Adrenal gland (tissue), 9 donors: ENCODE measurements at regions not wholly inside any gene's neighbourhood (a gene's known extent, or its start where the extent isn't known, plus 50 kb on each side); places are given as distances from the start of the nearest gene placed in this dataset.

Source experiments
- DNase-seq, 7 donors: peaks; one replicate each; pipeline ENCODE4 v3.0.0-alpha.2; 2019 to 2020
- H3K27ac ChIP-seq, 5 donors: fragments of 200-600 bp; sonication (generic) in 4 of 5; 1 replicate in 3 of 5; 2 replicates in 2 of 5; pipeline versions ENCODE4 v1.5.1 to v1.8.0; 2016 to 2020; ENCODE audit warnings: mild to moderate bottlenecking in 1 of 5
- H3K27me3 ChIP-seq: fragments of 200-600 bp; 2 replicates; pipeline ENCODE4 v1.8.0; 2021
- H3K36me3 ChIP-seq, 2 donors: fragments of 200-600 bp; replicated peaks in 1 of 2; 1 replicate in 1 of 2; 2 replicates in 1 of 2; pipeline versions ENCODE4 v1.5.1 to v1.8.0; 2018 to 2022
- H3K4me1 ChIP-seq, 2 donors: fragments of 200-600 bp; replicated peaks in 1 of 2; 1 replicate in 1 of 2; 2 replicates in 1 of 2; pipeline versions ENCODE4 v1.5.1 to v1.8.0; 2018 to 2021
- H3K4me3 ChIP-seq, 4 donors: fragments of 200-600 bp; sonication (generic) in 3 of 4; one replicate each; pipeline ENCODE4 v1.5.1; 2016 to 2018
- H3K9me3 ChIP-seq, 3 donors: fragments of 200-600 bp; sonication (generic) in 1 of 3; replicated peaks in 1 of 3; 1 replicate in 2 of 3; 2 replicates in 1 of 3; pipeline versions ENCODE4 v1.5.1 to v1.8.0; 2016 to 2021
- POLR2A ChIP-seq, 2 donors: fragments of 450-650 bp; IDR thresholded peaks; one replicate each; pipeline ENCODE4 v1.6.1; 2017; ENCODE audit warnings: antibody characterized with exemption in 2 of 2, mild to moderate bottlenecking in 2 of 2, moderate library complexity in 1 of 2
- WGBS, 4 donors: extraction: QIAGEN DNeasy Blood & Tissue Kit in 2 of 4; methylation state at CpG; one replicate each; pipeline versions ENCODE4 v1.1.5 to v1.1.7; 2013 to 2017; 5-methylcytosine and 5-hydroxymethylcytosine counted together
- intact Hi-C, 2 donors: fragments of 100-400 bp; cut with DNase I; formaldehyde crosslinking; loops; one replicate each; pipeline versions ENCODE4 v1.14.1 to v1.15.0; 2022 to 2023
- TF ChIP-seq, protein P1 (sequence below), 6 experiments: fragments of 450-650 bp in 4 of 6; fragments of 200-600 bp in 2 of 6; sonication (generic) in 1 of 6; IDR thresholded peaks; 1 replicate in 5 of 6; 2 replicates in 1 of 6; pipeline versions ENCODE4 v1.5.1 to v1.8.0; 2016 to 2021; ENCODE audit warnings: antibody characterized with exemption in 6 of 6, mild to moderate bottlenecking in 2 of 6, moderate library complexity in 1 of 6
- donor health status: healthy with polysubstance abuse.
- donor health status: Bipolar disorder and iron deficiency.
- donor health status: DM: yes; HTN: yes; CAD: no.
- donor health status: DM: no; HTN: no; CAD: no.
- donor health status: DM: no; HTN: no; CAD: no.

DNA sequence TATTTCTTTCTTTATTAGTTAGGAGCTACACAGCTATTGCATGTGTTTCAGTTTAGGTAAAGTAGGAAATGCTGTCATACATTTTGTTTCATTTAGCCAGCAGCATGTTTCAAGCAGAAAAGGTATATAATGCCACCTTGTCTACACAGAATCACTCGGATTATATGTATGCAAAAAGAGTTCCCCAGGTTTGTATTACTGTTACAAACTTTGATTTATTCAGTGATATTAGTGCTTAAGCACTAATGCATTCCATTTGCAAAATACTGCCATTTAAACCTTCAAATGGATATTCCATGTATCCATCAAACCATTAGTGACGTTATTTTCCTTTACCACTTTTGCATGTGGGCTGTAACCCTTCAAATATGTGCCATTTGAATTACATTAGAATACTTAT is 564.0 kb downstream of the RPL10L start:
- DNase-seq = no peak
- H3K27me3 ChIP-seq = no peaks in the 10 kb centered on the region
- no peak overlapping the region for H3K4me3 ChIP-seq
- H3K27ac ChIP-seq = no peak overlapping the region
- 55 to 73% (median 63%) methylated on average over 2 of the region's 2 CpGs for WGBS, 4 donors
- H3K4me1 ChIP-seq = no peaks in the 10 kb centered on the region
- intact Hi-C loops = no loop called here
- TF ChIP-seq, protein P1, sequence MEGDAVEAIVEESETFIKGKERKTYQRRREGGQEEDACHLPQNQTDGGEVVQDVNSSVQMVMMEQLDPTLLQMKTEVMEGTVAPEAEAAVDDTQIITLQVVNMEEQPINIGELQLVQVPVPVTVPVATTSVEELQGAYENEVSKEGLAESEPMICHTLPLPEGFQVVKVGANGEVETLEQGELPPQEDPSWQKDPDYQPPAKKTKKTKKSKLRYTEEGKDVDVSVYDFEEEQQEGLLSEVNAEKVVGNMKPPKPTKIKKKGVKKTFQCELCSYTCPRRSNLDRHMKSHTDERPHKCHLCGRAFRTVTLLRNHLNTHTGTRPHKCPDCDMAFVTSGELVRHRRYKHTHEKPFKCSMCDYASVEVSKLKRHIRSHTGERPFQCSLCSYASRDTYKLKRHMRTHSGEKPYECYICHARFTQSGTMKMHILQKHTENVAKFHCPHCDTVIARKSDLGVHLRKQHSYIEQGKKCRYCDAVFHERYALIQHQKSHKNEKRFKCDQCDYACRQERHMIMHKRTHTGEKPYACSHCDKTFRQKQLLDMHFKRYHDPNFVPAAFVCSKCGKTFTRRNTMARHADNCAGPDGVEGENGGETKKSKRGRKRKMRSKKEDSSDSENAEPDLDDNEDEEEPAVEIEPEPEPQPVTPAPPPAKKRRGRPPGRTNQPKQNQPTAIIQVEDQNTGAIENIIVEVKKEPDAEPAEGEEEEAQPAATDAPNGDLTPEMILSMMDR (IDR thresholded peaks at IDR 0.05) = no peak
- no peak for TF ChIP-seq POLR2A (IDR thresholded peaks at IDR 0.05)
- no peaks in the 10 kb centered on the region for H3K9me3 ChIP-seq
- H3K36me3 ChIP-seq = no peaks in the 10 kb centered on the region

DNA sequence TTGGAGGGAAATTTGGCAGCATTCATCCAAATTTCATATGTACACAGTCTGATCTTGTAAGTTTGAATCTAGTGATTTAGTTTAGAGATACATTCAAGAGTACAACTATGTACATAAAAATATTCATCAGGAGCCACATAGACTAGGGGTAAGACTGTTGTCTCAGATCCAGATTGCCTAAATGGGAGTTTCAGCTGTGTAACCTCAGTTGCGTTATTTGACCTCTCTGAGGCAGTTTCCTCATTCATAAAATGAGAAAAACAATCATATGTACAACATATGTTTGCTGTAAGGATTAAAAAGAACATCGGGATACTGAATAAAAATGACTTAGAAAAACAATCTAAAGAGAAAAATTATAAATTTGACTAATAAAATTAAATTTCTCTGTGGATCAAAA is 577.5 kb downstream of the RPL10L start:
- TF ChIP-seq, protein P1 (IDR thresholded peaks at IDR 0.05) = no peak
- no peak for TF ChIP-seq POLR2A (IDR thresholded peaks at IDR 0.05)
- WGBS, 4 donors = 66 to 77% (median 72%) methylated on average over 2 of the region's 2 CpGs
- Histone ChIP-seq H3K36me3 (no peaks in the 10 kb centered on the region), H3K27me3 (no peaks in the 10 kb centered on the region), H3K27ac (no peak overlapping the region), H3K9me3 (no peaks in the 10 kb centered on the region), H3K4me3 (no peak overlapping the region), H3K4me1 (no peaks in the 10 kb centered on the region)
- no peak for DNase-seq
- intact Hi-C loops = no loop called here

DNA sequence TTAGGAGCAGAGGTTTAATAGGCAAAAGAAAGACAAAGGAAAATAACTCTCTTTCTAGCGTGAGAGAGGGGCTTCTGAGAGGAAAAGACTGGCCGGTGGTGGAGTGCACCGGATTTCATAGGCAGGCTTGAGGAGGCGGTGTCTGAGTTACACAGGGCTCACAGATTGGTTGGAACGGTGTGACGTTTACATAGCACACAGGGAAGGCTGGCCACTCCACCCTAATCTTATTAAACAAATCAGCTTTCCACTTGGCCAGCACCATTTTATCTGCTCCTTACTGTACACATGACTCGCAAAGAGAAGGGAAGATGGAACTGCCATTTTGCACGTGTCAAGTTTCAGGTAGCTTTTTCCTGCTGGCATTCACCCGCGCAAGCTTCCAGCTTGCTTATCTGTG is 587.7 kb downstream of the RPL10L start:
- whole genome bisulfite sequencing, 4 donors = 73 to 84% (median 80%) methylated on average over 10 of the region's 10 CpGs
- Histone ChIP-seq H3K27ac (no peak overlapping the region), H3K36me3 (no peaks in the 10 kb centered on the region), H3K4me3 (no peak overlapping the region), H3K27me3 (no peaks in the 10 kb centered on the region), H3K9me3 (no peaks in the 10 kb centered on the region), H3K4me1 (no peaks in the 10 kb centered on the region)
- intact Hi-C loops = no loop called here
- TF ChIP-seq POLR2A (IDR thresholded peaks at IDR 0.05) = no peak
- TF ChIP-seq, protein P1 (IDR thresholded peaks at IDR 0.05) = no peak
- DNase-seq = no peak

DNA sequence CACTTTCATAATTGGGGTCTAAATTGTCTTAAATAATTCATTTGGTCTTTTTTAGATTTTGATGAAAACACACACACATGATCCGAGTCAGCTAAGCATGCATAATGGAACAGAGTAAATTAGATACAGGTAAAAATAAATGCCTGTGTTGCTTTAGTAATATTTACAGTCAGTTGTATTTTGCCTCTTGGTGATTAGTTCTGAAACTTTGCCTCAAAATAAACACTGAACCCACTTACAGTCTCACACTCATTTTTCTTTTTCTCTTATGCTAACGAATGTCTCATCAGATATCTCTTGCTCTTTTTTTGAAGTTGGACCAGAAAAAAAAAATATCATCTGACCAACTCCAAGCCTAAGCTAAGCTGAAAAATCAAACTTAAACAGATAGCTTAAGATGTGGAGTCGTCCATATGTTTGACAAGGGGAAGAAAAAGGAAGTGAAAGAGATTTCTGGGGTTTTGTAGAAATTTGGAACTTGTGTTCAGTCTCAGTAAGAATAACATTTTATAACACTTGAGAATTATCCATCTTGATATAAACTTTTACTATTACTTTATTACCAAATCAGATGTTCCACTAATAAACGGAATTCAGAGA is 592.5 kb downstream of the RPL10L start:
- no peak for DNase-seq
- Histone ChIP-seq H3K4me3 (no peak overlapping the region), H3K4me1 (no peaks in the 10 kb centered on the region), H3K27me3 (no peaks in the 10 kb centered on the region), H3K36me3 (no peaks in the 10 kb centered on the region), H3K27ac (no peak overlapping the region), H3K9me3 (no peaks in the 10 kb centered on the region)
- intact Hi-C loops = no loop called here
- WGBS, 4 donors = 54 to 65% (median 57%) methylated on average over 4 of the region's 4 CpGs
- no peak for TF ChIP-seq POLR2A (IDR thresholded peaks at IDR 0.05)
- TF ChIP-seq, protein P1 (IDR thresholded peaks at IDR 0.05) = no peak
